Left cardiac atrium (tissue), 4 donors: ENCODE measurements at regions not wholly inside any gene's neighbourhood (a gene's known extent, or its start where the extent isn't known, plus 50 kb on each side); places are given as distances from the start of the nearest gene placed in this dataset.
"Not testable (repeated sequence)": the region's sequence is repeated elsewhere in the genome, so short reads cannot be mapped to it uniquely, and the experiment has no call there.

Experiments
- ATAC-seq, 2 donors: fragments of 200-7000 bp; cut with Tn5 transposase; one replicate each; pipeline ENCODE4 v1.9.1; 2020; ENCODE audit warnings: mild to moderate bottlenecking in 2 of 2, moderate library complexity in 2 of 2
- DNase-seq: peaks from one replicate; pipeline ENCODE4 v3.0.0-alpha.2; 2020
- intact Hi-C, 2 donors: fragments of 100-400 bp; cut with DNase I; formaldehyde crosslinking; loops; one replicate each; pipeline versions ENCODE4 v1.14.1 to v1.15.1; 2022 to 2023
- donor health status: DM: no; HTN: yes; CAD: no.
- donor health status: DM: no; HTN: yes; CAD: no; lungs with severe emphysema.
- donor health status: DM: yes; HTN: yes; CAD: no.
- donor health status: Dilated cardiomyopathy.

GRCh38 chr12:116443821-116444589, 115.2 kb upstream of the MAP1LC3B2 start:
- intact Hi-C loops, result no loop called here
- DNase-seq (no peak), ATAC-seq (no peak)

GRCh38 chr12:116444590-116444943, 114.6 kb upstream of the MAP1LC3B2 start:
- no peak for ATAC-seq
- DNase-seq, result no peak
- intact Hi-C loops, result no loop called here

GRCh38 chr12:116448165-116448739, 110.9 kb upstream of the MAP1LC3B2 start:
- intact Hi-C loops, result no loop called here
- DNase-seq (no peak), ATAC-seq (no peak)

- ATAC-seq (no peak), DNase-seq (no peak)
- intact Hi-C loops, result loop anchor here in 1 of 2 donors (10.0 kb wide), 1 partner anchor 134 kb away; no protein-coding TSS in a partner anchor
Measured at GRCh38 chr12:116450406-116450910, 108.7 kb upstream of the MAP1LC3B2 start.

GRCh38 chr12:116452975-116453374, 106.2 kb upstream of the MAP1LC3B2 start:
- not testable (repeated sequence) for DNase-seq, ATAC-seq
- intact Hi-C loops, result loop anchor here in 1 of 2 donors (10.0 kb wide), 1 partner anchor 132 kb away; no protein-coding TSS in a partner anchor

GRCh38 chr12:116453631-116454030, 105.5 kb upstream of the MAP1LC3B2 start:
- intact Hi-C loops, result loop anchor here in 1 of 2 donors (10.0 kb wide), 1 partner anchor 131 kb away; no protein-coding TSS in a partner anchor
- ATAC-seq, result no peak
- DNase-seq, result no peak

GRCh38 chr12:116454076-116454475, 105.1 kb upstream of the MAP1LC3B2 start:
- no peak for ATAC-seq
- intact Hi-C loops, result loop anchor here in 1 of 2 donors (10.0 kb wide), 1 partner anchor 131 kb away; no protein-coding TSS in a partner anchor
- DNase-seq, result no peak

GRCh38 chr12:116454950-116455447, 104.2 kb upstream of the MAP1LC3B2 start:
- ATAC-seq, result peak in 1 of 2 donors; percentile 28
- intact Hi-C loops, result loop anchor here in 1 of 2 donors (10.0 kb wide), 1 partner anchor 130 kb away; no protein-coding TSS in a partner anchor
- DNase-seq, result no peak

- intact Hi-C loops, result loop anchor here in 1 of 2 donors (10.0 kb wide), 1 partner anchor 129 kb away; no protein-coding TSS in a partner anchor
- peak; percentile 83 to 91 for ATAC-seq
- DNase-seq, result peak; percentile 86
Measured at GRCh38 chr12:116455540-116456329, 103.4 kb upstream of the MAP1LC3B2 start.

- intact Hi-C loops, result loop anchor here in 1 of 2 donors (10.0 kb wide), 1 partner anchor 128 kb away; no protein-coding TSS in a partner anchor
- ATAC-seq (peak; percentile 38 to 58), DNase-seq (peak; percentile 38)
Measured at GRCh38 chr12:116456330-116457082, 102.7 kb upstream of the MAP1LC3B2 start.

GRCh38 chr12:116458492-116458891, 100.7 kb upstream of the MAP1LC3B2 start:
- no peak for DNase-seq
- intact Hi-C loops, result loop anchor here in 1 of 2 donors (10.0 kb wide), 1 partner anchor 126 kb away; no protein-coding TSS in a partner anchor
- no peak for ATAC-seq

GRCh38 chr12:116459011-116459875, 99.9 kb upstream of the MAP1LC3B2 start:
- intact Hi-C loops, result loop anchor here in 1 of 2 donors (10.0 kb wide), 1 partner anchor 126 kb away; no protein-coding TSS in a partner anchor
- DNase-seq, result no peak
- no peak for ATAC-seq

- DNase-seq, result no peak
- intact Hi-C loops, result loop anchor here in 1 of 2 donors (10.0 kb wide), 1 partner anchor 125 kb away; no protein-coding TSS in a partner anchor
- ATAC-seq, result no peak
Measured at GRCh38 chr12:116459916-116460663, 99.1 kb upstream of the MAP1LC3B2 start.

- intact Hi-C loops, result no loop called here
- DNase-seq (no peak), ATAC-seq (no peak)
Measured at GRCh38 chr12:116461060-116461459, 98.1 kb upstream of the MAP1LC3B2 start.

- ATAC-seq (no peak), DNase-seq (no peak)
- intact Hi-C loops, result no loop called here
Measured at GRCh38 chr12:116463366-116463765, 95.8 kb upstream of the MAP1LC3B2 start.

GRCh38 chr12:116465407-116465806, 93.8 kb upstream of the MAP1LC3B2 start:
- intact Hi-C loops, result no loop called here
- ATAC-seq, result no peak

GRCh38 chr12:116465856-116466255, 93.3 kb upstream of the MAP1LC3B2 start:
- intact Hi-C loops, result no loop called here
- no peak for DNase-seq
- no peak for ATAC-seq

More at GRCh38 chr12:116465407-116465806, 93.8 kb upstream of the MAP1LC3B2 start:
- no peak for DNase-seq
